Kasumi-1 (cell line): ENCODE measurements at regions not wholly inside any gene's neighbourhood (a gene's known extent, or its start where the extent isn't known, plus 50 kb on each side); places are given as distances from the start of the nearest gene placed in this dataset.
"Not testable (repeated sequence)": the region's sequence is repeated elsewhere in the genome, so short reads cannot be mapped to it uniquely, and the experiment has no call there.

Source experiments
- DNase-seq, 2 experiments: peaks; one replicate each; lab custom pipeline; 2025; lab: John Stamatoyannopoulos, UW

- no peak for DNase-seq
These were observed 97.6 kb downstream of the ANAPC4 start for GRCh38 chr4:25474690-25475089.

- DNase-seq: no peak
These were observed 100.2 kb downstream of the ANAPC4 start for GRCh38 chr4:25477221-25477620.

GRCh38 chr4:25481648-25482047 is 104.6 kb downstream of the ANAPC4 start:
- DNase-seq: no peak

- DNase-seq: no peak
These were observed 107.2 kb downstream of the ANAPC4 start for GRCh38 chr4:25484243-25484721.

GRCh38 chr4:25485104-25485503 is 108.0 kb downstream of the ANAPC4 start:
- peak in 1 of 2 experiments; percentile 12 for DNase-seq

GRCh38 chr4:25486171-25486570 is 109.1 kb downstream of the ANAPC4 start:
- DNase-seq: no peak

GRCh38 chr4:25487155-25487554 is 110.1 kb downstream of the ANAPC4 start:
- DNase-seq: no peak

- no peak for DNase-seq
These were observed 112.3 kb downstream of the ANAPC4 start for GRCh38 chr4:25489253-25489797.

GRCh38 chr4:25493466-25493865 is 116.4 kb downstream of the ANAPC4 start:
- peak in 1 of 2 experiments; percentile 22 for DNase-seq

GRCh38 chr4:25494166-25494565 is 117.1 kb downstream of the ANAPC4 start:
- DNase-seq: no peak

- DNase-seq: no peak
These were observed 123.7 kb downstream of the ANAPC4 start for GRCh38 chr4:25500626-25501316.

GRCh38 chr4:25502115-25502514 is 125.1 kb downstream of the ANAPC4 start:
- DNase-seq: no peak

GRCh38 chr4:25503779-25504178 is 126.7 kb downstream of the ANAPC4 start:
- no peak for DNase-seq

GRCh38 chr4:25504932-25505636 is 128.0 kb downstream of the ANAPC4 start:
- DNase-seq: no peak

- DNase-seq: no peak
These were observed 128.6 kb downstream of the ANAPC4 start for GRCh38 chr4:25505637-25505991.

GRCh38 chr4:25506032-25506571 is 129.0 kb downstream of the ANAPC4 start:
- DNase-seq: no peak

GRCh38 chr4:25509646-25510045 is 132.6 kb downstream of the ANAPC4 start:
- no peak for DNase-seq

- not testable (repeated sequence) for DNase-seq
These were observed 134.8 kb downstream of the ANAPC4 start for GRCh38 chr4:25511823-25512222.

- DNase-seq: no peak
These were observed 136.8 kb downstream of the ANAPC4 start for GRCh38 chr4:25513814-25514213.

- no peak for DNase-seq
These were observed 132.2 kb upstream of the SLC34A2 start for GRCh38 chr4:25523405-25523804.

- no peak for DNase-seq
These were observed 131.0 kb upstream of the SLC34A2 start for GRCh38 chr4:25524663-25525062.

GRCh38 chr4:25525896-25526295 is 129.8 kb upstream of the SLC34A2 start:
- DNase-seq: no peak

- no peak for DNase-seq
These were observed 128.6 kb upstream of the SLC34A2 start for GRCh38 chr4:25527034-25527433.
